HEK293 (cell line): ENCODE measurements at regions not wholly inside any gene's neighbourhood (a gene's known extent, or its start where the extent isn't known, plus 50 kb on each side); places are given as distances from the start of the nearest gene placed in this dataset.

Source experiments
- HOXC10 ChIP-seq: sonication (generic); formaldehyde crosslinking; IDR thresholded peaks from 2 replicates; pipeline ENCODE4 v1.8.1; 2023; ENCODE audit warnings: mild to moderate bottlenecking, missing genetic modification reagents
- SP7 ChIP-seq: fragments of 450-650 bp; formaldehyde crosslinking; IDR thresholded peaks from 2 replicates; pipeline ENCODE4 v1.5.1; 2016; ENCODE audit warnings: missing biosample characterization, missing genetic modification characterization
- TSHZ1 ChIP-seq: fragments of 450-650 bp; formaldehyde crosslinking; IDR thresholded peaks from 2 replicates; pipeline ENCODE4 v1.5.1; 2016; ENCODE audit warnings: missing biosample characterization, missing genetic modification characterization, borderline replicate concordance
- ZNF211 ChIP-seq: fragments of 450-650 bp; formaldehyde crosslinking; IDR thresholded peaks from 2 replicates; pipeline ENCODE4 v1.5.1; 2016; ENCODE audit warnings: low read depth, missing biosample characterization, missing genetic modification characterization
- ZNF274 ChIP-seq, 2 experiments: fragments of 200-500 bp in 1 of 2; fragments of 450-650 bp in 1 of 2; sonication (Bioruptor generic) in 1 of 2; formaldehyde crosslinking in 1 of 2; IDR thresholded peaks; 2 replicates each; pipeline versions ENCODE4 v1.5.1 to v1.6.1; 2014 to 2016; ENCODE audit warnings: borderline replicate concordance in 1 of 2, inconsistent platforms in 1 of 2, low read length in 1 of 2, missing biosample characterization in 1 of 2, missing genetic modification characterization in 1 of 2
- ZNF544 ChIP-seq: fragments of 450-650 bp; formaldehyde crosslinking; IDR thresholded peaks from 2 replicates; pipeline ENCODE4 v1.5.0; 2017; ENCODE audit warnings: missing biosample characterization, missing genetic modification characterization
- ZNF707 ChIP-seq: fragments of 450-650 bp; formaldehyde crosslinking; IDR thresholded peaks from 2 replicates; pipeline ENCODE4 v1.5.1; 2016; ENCODE audit warnings: missing biosample characterization, missing genetic modification characterization
- TF ChIP-seq, protein P1 (sequence below): fragments of 450-650 bp; formaldehyde crosslinking; IDR thresholded peaks from 2 replicates; pipeline ENCODE4 v1.5.1; 2016; ENCODE audit warnings: missing biosample characterization, missing genetic modification characterization

- TF ChIP-seq TSHZ1 (tag by site-specific recombination) = no peak
- no peak for TF ChIP-seq ZNF544
- TF ChIP-seq ZNF274 (IDR thresholded peaks at IDR 0.05; ENCODE audit: low read length) = no peak
- no peak for TF ChIP-seq ZNF274 (tag by site-specific recombination; IDR thresholded peaks at IDR 0.05; ENCODE audit: borderline replicate concordance)
- TF ChIP-seq, protein P1, sequence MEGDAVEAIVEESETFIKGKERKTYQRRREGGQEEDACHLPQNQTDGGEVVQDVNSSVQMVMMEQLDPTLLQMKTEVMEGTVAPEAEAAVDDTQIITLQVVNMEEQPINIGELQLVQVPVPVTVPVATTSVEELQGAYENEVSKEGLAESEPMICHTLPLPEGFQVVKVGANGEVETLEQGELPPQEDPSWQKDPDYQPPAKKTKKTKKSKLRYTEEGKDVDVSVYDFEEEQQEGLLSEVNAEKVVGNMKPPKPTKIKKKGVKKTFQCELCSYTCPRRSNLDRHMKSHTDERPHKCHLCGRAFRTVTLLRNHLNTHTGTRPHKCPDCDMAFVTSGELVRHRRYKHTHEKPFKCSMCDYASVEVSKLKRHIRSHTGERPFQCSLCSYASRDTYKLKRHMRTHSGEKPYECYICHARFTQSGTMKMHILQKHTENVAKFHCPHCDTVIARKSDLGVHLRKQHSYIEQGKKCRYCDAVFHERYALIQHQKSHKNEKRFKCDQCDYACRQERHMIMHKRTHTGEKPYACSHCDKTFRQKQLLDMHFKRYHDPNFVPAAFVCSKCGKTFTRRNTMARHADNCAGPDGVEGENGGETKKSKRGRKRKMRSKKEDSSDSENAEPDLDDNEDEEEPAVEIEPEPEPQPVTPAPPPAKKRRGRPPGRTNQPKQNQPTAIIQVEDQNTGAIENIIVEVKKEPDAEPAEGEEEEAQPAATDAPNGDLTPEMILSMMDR (tag by site-specific recombination) = no peak
- TF ChIP-seq ZNF707 (tag by site-specific recombination) = no peak
- no peak for TF ChIP-seq SP7 (tag by site-specific recombination)
- TF ChIP-seq ZNF211 = no peak
- TF ChIP-seq HOXC10 (CRISPR knock-in tag) = no peak
These were observed 530.2 kb upstream of the LINC00305 start for GRCh38 chr18:64679121-64679520.
